ENCODE measurements at regions not wholly inside any gene's neighbourhood (a gene's known extent, or its start where the extent isn't known, plus 50 kb on each side); places are given as distances from the start of the nearest gene placed in this dataset.

- BruUV-seq (replicated peaks) = no TSS peak
- Histone ChIP-seq H3K4me3 (ENCODE audit: low read depth, low read length) (no peak overlapping the region), H3K27me3 (replicated peaks; ENCODE audit: control insufficient read depth, insufficient read depth, low read length) (no peaks in the 10 kb centered on the region), H3K9me3 (no peaks in the 10 kb centered on the region), H3K4me1 (no peaks in the 10 kb centered on the region), H3K36me3 (ENCODE audit: control insufficient read depth, insufficient read depth, low read length) (no peaks in the 10 kb centered on the region)
- H3K4me1 Mint-ChIP-seq (ENCODE audit: low read depth, unreplicated experiment) = no peaks in the 10 kb centered on the region
- H3K27me3 Mint-ChIP-seq (ENCODE audit: insufficient read depth, unreplicated experiment) = no peaks in the 10 kb centered on the region
- no peak for DNase-seq
- no peak for TF ChIP-seq CTCF (IDR thresholded peaks at IDR 0.05; ENCODE audit: insufficient read depth in 1 of 2, low read depth in 1 of 2, low read length in 1 of 2, severe bottlenecking in 1 of 2, unreplicated experiment in 1 of 2)
- no peaks in the 10 kb centered on the region for H3K9me3 Mint-ChIP-seq (ENCODE audit: unreplicated experiment)
- ChIA-PET CTCF (no interaction called here), POLR2A (no interaction called here)
- H3K36me3 Mint-ChIP-seq (ENCODE audit: insufficient read depth, unreplicated experiment) = no peaks in the 10 kb centered on the region
- no peak overlapping the region for H3K4me3 Mint-ChIP-seq (ENCODE audit: unreplicated experiment)
- no peak overlapping the region for H3K27ac Mint-ChIP-seq (ENCODE audit: unreplicated experiment)
- intact Hi-C loops (cut with micrococcal nuclease; ENCODE audit: unreplicated experiment) = no loop called here
Measured at GRCh38 chr18:2180586-2180985, 390.7 kb downstream of the METTL4 start.

- CTCF ChIA-PET = no interaction called here
- Histone ChIP-seq H3K4me3 (ENCODE audit: low read depth, low read length) (no peak overlapping the region), H3K27me3 (replicated peaks; ENCODE audit: control insufficient read depth, insufficient read depth, low read length) (no peaks in the 10 kb centered on the region), H3K4me1 (no peaks in the 10 kb centered on the region), H3K36me3 (ENCODE audit: control insufficient read depth, insufficient read depth, low read length) (no peaks in the 10 kb centered on the region), H3K9me3 (no peaks in the 10 kb centered on the region)
- H3K27ac Mint-ChIP-seq (ENCODE audit: unreplicated experiment) = no peak overlapping the region
- no TSS peak for BruUV-seq (replicated peaks)
- no peaks in the 10 kb centered on the region for H3K27me3 Mint-ChIP-seq (ENCODE audit: insufficient read depth, unreplicated experiment)
- TF ChIP-seq CTCF (IDR thresholded peaks at IDR 0.05; ENCODE audit: insufficient read depth in 1 of 2, low read depth in 1 of 2, low read length in 1 of 2, severe bottlenecking in 1 of 2, unreplicated experiment in 1 of 2) = no peak
- intact Hi-C loops (cut with micrococcal nuclease; ENCODE audit: unreplicated experiment) = no loop called here
- no peak overlapping the region for H3K4me3 Mint-ChIP-seq (ENCODE audit: unreplicated experiment)
- H3K9me3 Mint-ChIP-seq (ENCODE audit: unreplicated experiment) = no peaks in the 10 kb centered on the region
- H3K36me3 Mint-ChIP-seq (ENCODE audit: insufficient read depth, unreplicated experiment) = no peaks in the 10 kb centered on the region
- no peak for DNase-seq
- H3K4me1 Mint-ChIP-seq (ENCODE audit: low read depth, unreplicated experiment) = no peaks in the 10 kb centered on the region
- POLR2A ChIA-PET = no interaction called here
Measured at GRCh38 chr18:2183432-2183831, 387.9 kb downstream of the METTL4 start.

- Histone ChIP-seq H3K4me1 (no peaks in the 10 kb centered on the region), H3K9me3 (no peaks in the 10 kb centered on the region), H3K27me3 (replicated peaks; ENCODE audit: control insufficient read depth, insufficient read depth, low read length) (no peaks in the 10 kb centered on the region), H3K36me3 (ENCODE audit: control insufficient read depth, insufficient read depth, low read length) (no peaks in the 10 kb centered on the region), H3K4me3 (ENCODE audit: low read depth, low read length) (no peak overlapping the region)
- intact Hi-C loops (cut with micrococcal nuclease; ENCODE audit: unreplicated experiment) = no loop called here
- Mint-ChIP-seq H3K4me3 (ENCODE audit: unreplicated experiment) (no peak overlapping the region), H3K27ac (ENCODE audit: unreplicated experiment) (no peak overlapping the region), H3K4me1 (ENCODE audit: low read depth, unreplicated experiment) (no peaks in the 10 kb centered on the region), H3K9me3 (ENCODE audit: unreplicated experiment) (no peaks in the 10 kb centered on the region), H3K36me3 (ENCODE audit: insufficient read depth, unreplicated experiment) (no peaks in the 10 kb centered on the region), H3K27me3 (ENCODE audit: insufficient read depth, unreplicated experiment) (no peaks in the 10 kb centered on the region)
- CTCF ChIA-PET = no interaction called here
- BruUV-seq (replicated peaks) = no TSS peak
- POLR2A ChIA-PET = no interaction called here
- no peak for DNase-seq
- no peak for TF ChIP-seq CTCF (IDR thresholded peaks at IDR 0.05; ENCODE audit: insufficient read depth in 1 of 2, low read depth in 1 of 2, low read length in 1 of 2, severe bottlenecking in 1 of 2, unreplicated experiment in 1 of 2)
Measured at GRCh38 chr18:2186967-2187366, 384.3 kb downstream of the METTL4 start.

Data from Caco-2 (cell line).